DND-41 (cell line): ENCODE measurements at regions not wholly inside any gene's neighbourhood (a gene's known extent, or its start where the extent isn't known, plus 50 kb on each side); places are given as distances from the start of the nearest gene placed in this dataset.

Experiments used
- ATAC-seq: fragments of 200-7000 bp; cut with Tn5 transposase; 3 replicates; pipeline ENCODE4 v1.9.1; 2021; ENCODE audit warnings: low read depth; ENCODE audit not compliant: insufficient read depth
- DNase-seq: peaks from one replicate; pipeline ENCODE4 v3.0.0-alpha.2; 2020
- H2AFZ ChIP-seq: 2 replicates; pipeline ENCODE4 v1.6.0; 2012; ENCODE audit warnings: low read depth, low read length
- H3K27ac ChIP-seq: 2 replicates; pipeline ENCODE4 v1.5.1; 2012; ENCODE audit warnings: low read length, inconsistent platforms
- H3K27me3 ChIP-seq: fragments of 200-600 bp; sonication (generic); 2 replicates; pipeline ENCODE4 v1.6.0; 2012; ENCODE audit warnings: low read length, mild to moderate bottlenecking, inconsistent platforms; ENCODE audit not compliant: insufficient read depth, poor library complexity
- H3K36me3 ChIP-seq: 2 replicates; pipeline ENCODE4 v1.5.1; 2012; ENCODE audit warnings: low read length, inconsistent platforms; ENCODE audit not compliant: insufficient read depth
- H3K4me1 ChIP-seq: 2 replicates; pipeline ENCODE4 v1.5.1; 2012; ENCODE audit warnings: mild to moderate bottlenecking, low read length; ENCODE audit not compliant: insufficient read depth
- H3K4me2 ChIP-seq: 2 replicates; pipeline ENCODE4 v1.6.0; 2012; ENCODE audit warnings: mild to moderate bottlenecking, moderate library complexity, low read length, inconsistent platforms; ENCODE audit not compliant: insufficient read depth
- H3K4me3 ChIP-seq, 2 experiments: fragments of 200-600 bp in 1 of 2; shearing (Covaris generic) in 1 of 2; 2 replicates each; pipeline ENCODE4 v1.5.1; 2012 to 2016; ENCODE audit warnings: inconsistent platforms in 2 of 2, low read length in 2 of 2, mild to moderate bottlenecking in 2 of 2, low read depth in 1 of 2, moderate library complexity in 1 of 2
- H3K79me2 ChIP-seq: 2 replicates; pipeline ENCODE4 v1.6.0; 2012; ENCODE audit warnings: low read length, inconsistent platforms; ENCODE audit not compliant: insufficient read depth
- H3K9ac ChIP-seq: 2 replicates; pipeline ENCODE4 v1.6.0; 2012; ENCODE audit warnings: low read depth, mild to moderate bottlenecking, inconsistent platforms, low read length, moderate library complexity
- H3K9me3 ChIP-seq: 2 replicates; pipeline ENCODE4 v1.5.1; 2012; ENCODE audit warnings: low read length, moderate library complexity, mild to moderate bottlenecking, inconsistent platforms; ENCODE audit not compliant: insufficient read depth, severe bottlenecking
- H4K20me1 ChIP-seq: 2 replicates; pipeline ENCODE4 v1.6.0; 2012; ENCODE audit warnings: low read length; ENCODE audit not compliant: insufficient read depth
- EZH2 ChIP-seq: IDR thresholded peaks from 3 replicates; pipeline ENCODE4 v1.6.1; 2012; ENCODE audit warnings: borderline replicate concordance, low read depth, mild to moderate bottlenecking, moderate library complexity, low read length, inconsistent platforms; ENCODE audit not compliant: severe bottlenecking
- TF ChIP-seq, protein P1 (sequence below): IDR thresholded peaks from 2 replicates; pipeline ENCODE4 v1.5.1; 2012; ENCODE audit warnings: borderline replicate concordance, low read length, moderate library complexity, mild to moderate bottlenecking; ENCODE audit not compliant: poor library complexity, severe bottlenecking; ENCODE audit errors: extremely low read depth

- TF ChIP-seq EZH2, result no peak
- TF ChIP-seq, protein P1, sequence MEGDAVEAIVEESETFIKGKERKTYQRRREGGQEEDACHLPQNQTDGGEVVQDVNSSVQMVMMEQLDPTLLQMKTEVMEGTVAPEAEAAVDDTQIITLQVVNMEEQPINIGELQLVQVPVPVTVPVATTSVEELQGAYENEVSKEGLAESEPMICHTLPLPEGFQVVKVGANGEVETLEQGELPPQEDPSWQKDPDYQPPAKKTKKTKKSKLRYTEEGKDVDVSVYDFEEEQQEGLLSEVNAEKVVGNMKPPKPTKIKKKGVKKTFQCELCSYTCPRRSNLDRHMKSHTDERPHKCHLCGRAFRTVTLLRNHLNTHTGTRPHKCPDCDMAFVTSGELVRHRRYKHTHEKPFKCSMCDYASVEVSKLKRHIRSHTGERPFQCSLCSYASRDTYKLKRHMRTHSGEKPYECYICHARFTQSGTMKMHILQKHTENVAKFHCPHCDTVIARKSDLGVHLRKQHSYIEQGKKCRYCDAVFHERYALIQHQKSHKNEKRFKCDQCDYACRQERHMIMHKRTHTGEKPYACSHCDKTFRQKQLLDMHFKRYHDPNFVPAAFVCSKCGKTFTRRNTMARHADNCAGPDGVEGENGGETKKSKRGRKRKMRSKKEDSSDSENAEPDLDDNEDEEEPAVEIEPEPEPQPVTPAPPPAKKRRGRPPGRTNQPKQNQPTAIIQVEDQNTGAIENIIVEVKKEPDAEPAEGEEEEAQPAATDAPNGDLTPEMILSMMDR, result no peak
- H3K9ac ChIP-seq, result no peak overlapping the region
- no peak overlapping the region for H3K4me2 ChIP-seq
- H3K27me3 ChIP-seq, result no peaks in the 10 kb centered on the region
- no peaks in the 10 kb centered on the region for H3K4me1 ChIP-seq
- no peaks in the 10 kb centered on the region for H3K9me3 ChIP-seq
- H3K36me3 ChIP-seq, result no peaks in the 10 kb centered on the region
- H4K20me1 ChIP-seq, result no peaks in the 10 kb centered on the region
- DNase-seq, result no peak
- no peak for ATAC-seq
- no peak overlapping the region for H2AFZ ChIP-seq
- no peak overlapping the region for H3K27ac ChIP-seq
- no peak overlapping the region for H3K4me3 ChIP-seq
- H3K79me2 ChIP-seq, result no peaks in the 10 kb centered on the region
These were observed 71.9 kb upstream of the IPO5 start for GRCh38 chr13:97881556-97881955.

DNA sequence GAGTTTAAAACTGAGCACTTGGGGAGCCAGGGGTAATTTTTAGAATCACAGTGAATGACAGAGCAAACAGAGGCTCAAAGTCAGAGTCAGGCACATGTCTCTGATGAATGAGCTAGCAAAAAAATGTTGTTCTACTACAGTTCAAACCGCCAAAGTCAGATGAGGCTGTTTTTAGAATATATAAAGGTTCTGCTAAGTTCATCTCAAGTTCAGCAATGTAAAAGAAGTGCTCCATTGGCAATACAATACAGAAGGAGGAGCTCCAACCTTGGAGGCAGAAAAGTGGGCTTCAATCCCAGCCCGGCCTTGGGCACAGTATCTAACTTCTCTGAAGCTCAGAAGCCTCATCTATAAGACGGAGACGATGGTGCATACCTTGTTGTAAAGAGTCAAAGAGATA is 70.1 kb upstream of the IPO5 start:
- Histone ChIP-seq H3K4me3 (no peak overlapping the region), H3K9me3 (no peaks in the 10 kb centered on the region), H4K20me1 (no peaks in the 10 kb centered on the region), H2AFZ (no peak overlapping the region), H3K27ac (no peak overlapping the region), H3K27me3 (no peaks in the 10 kb centered on the region), H3K36me3 (no peaks in the 10 kb centered on the region), H3K4me1 (no peaks in the 10 kb centered on the region), H3K79me2 (no peaks in the 10 kb centered on the region), H3K4me2 (no peak overlapping the region), H3K9ac (no peak overlapping the region)
- TF ChIP-seq, protein P1, result no peak
- no peak for TF ChIP-seq EZH2
- DNase-seq (no peak), ATAC-seq (no peak)

DNA sequence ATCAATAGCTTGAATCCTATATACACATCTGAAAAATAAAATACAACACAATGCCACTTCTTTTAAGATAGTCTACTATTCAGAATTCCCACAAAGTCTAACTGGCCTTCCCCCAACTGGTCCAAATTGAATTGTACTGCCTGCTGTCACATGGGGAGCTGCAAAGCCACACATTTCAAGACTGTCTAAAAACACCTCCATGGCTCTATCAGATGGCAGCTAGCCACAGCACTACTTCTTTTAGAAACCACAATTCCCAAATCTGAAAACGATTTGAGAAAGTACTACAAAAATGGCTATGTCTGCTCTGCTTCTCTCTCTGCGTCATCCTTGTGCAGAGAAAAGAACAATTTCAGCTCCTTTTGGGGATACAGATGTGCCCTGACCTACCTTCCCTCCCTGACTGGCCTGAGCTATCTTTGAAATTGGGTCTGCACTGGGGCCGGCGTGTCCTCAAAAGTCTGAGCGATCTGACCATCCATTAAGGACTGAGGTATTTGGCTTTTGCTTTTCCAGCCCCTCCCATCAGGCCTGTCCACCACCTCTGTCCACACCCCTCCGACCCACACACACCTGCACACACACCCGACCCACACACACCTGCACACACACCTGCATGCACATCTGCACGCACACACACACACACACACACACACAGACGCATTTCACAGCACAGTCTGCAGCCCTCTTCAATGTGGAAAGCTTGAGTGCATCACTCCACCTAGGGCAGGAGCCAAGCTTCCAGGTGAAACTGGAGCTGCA is 68.6 kb upstream of the IPO5 start:
- no peak overlapping the region for H3K4me3 ChIP-seq
- no peak for ATAC-seq
- H4K20me1 ChIP-seq, result no peaks in the 10 kb centered on the region
- H3K36me3 ChIP-seq, result no peaks in the 10 kb centered on the region
- TF ChIP-seq, protein P1, result no peak
- no peak for TF ChIP-seq EZH2
- H3K4me2 ChIP-seq, result no peak overlapping the region
- H3K9me3 ChIP-seq, result no peaks in the 10 kb centered on the region
- no peak overlapping the region for H2AFZ ChIP-seq
- H3K27ac ChIP-seq, result no peak overlapping the region
- no peak for DNase-seq
- H3K4me1 ChIP-seq, result no peaks in the 10 kb centered on the region
- no peaks in the 10 kb centered on the region for H3K79me2 ChIP-seq
- H3K27me3 ChIP-seq, result no peaks in the 10 kb centered on the region
- no peak overlapping the region for H3K9ac ChIP-seq

DNA sequence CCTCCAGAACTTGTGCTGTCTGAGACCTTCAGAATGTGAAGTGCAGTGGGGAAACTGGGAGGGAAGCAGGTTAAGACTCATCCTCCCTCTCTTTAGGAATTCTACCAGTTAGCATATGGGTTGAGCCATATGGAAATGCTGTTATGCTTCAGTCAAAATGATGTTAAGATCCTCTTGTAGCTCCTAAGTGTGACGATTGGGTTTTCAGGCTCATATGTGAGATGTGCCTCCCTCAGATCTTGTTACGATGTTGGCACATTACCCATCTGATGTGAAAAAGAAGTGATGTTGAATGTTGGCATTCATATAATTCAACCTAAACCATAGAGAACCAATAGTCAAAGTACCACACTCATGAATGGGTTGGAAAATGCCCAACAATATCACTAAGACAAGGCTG is 67.8 kb upstream of the IPO5 start:
- H3K79me2 ChIP-seq, result no peaks in the 10 kb centered on the region
- no peak overlapping the region for H3K27ac ChIP-seq
- no peaks in the 10 kb centered on the region for H3K9me3 ChIP-seq
- no peaks in the 10 kb centered on the region for H3K36me3 ChIP-seq
- H4K20me1 ChIP-seq, result no peaks in the 10 kb centered on the region
- no peak overlapping the region for H3K9ac ChIP-seq
- no peak overlapping the region for H3K4me3 ChIP-seq
- DNase-seq, result no peak
- no peaks in the 10 kb centered on the region for H3K4me1 ChIP-seq
- no peaks in the 10 kb centered on the region for H3K27me3 ChIP-seq
- no peak for TF ChIP-seq EZH2
- TF ChIP-seq, protein P1, result no peak
- ATAC-seq, result no peak
- H2AFZ ChIP-seq, result no peak overlapping the region
- no peak overlapping the region for H3K4me2 ChIP-seq
